Body of pancreas (tissue), 4 donors: ENCODE measurements at regions not wholly inside any gene's neighbourhood (a gene's known extent, or its start where the extent isn't known, plus 50 kb on each side); places are given as distances from the start of the nearest gene placed in this dataset.

Experiments used
- CTCF ChIP-seq, 7 experiments: fragments of 450-650 bp in 4 of 7; fragments of 200-600 bp in 3 of 7; sonication (generic) in 3 of 7; IDR thresholded peaks; one replicate each; pipeline ENCODE4 v1.5.1; 2016 to 2019; ENCODE audit warnings: antibody characterized with exemption in 7 of 7
- POLR2A ChIP-seq, 3 donors: fragments of 450-650 bp; IDR thresholded peaks; one replicate each; pipeline ENCODE4 v1.6.1; 2016; ENCODE audit warnings: antibody characterized with exemption in 3 of 3, mild to moderate bottlenecking in 2 of 3

GRCh38 chr6:94417363-94417762, 998.0 kb upstream of the EPHA7 start:
- TF ChIP-seq CTCF (IDR thresholded peaks at IDR 0.05) (no peak), POLR2A (IDR thresholded peaks at IDR 0.05) (no peak)
